Left renal pelvis (tissue), 4 donors: ENCODE measurements at regions not wholly inside any gene's neighbourhood (a gene's known extent, or its start where the extent isn't known, plus 50 kb on each side); places are given as distances from the start of the nearest gene placed in this dataset.

Experiments used
- DNase-seq, 4 donors: peaks; one replicate each; pipeline ENCODE4 v3.0.0-alpha.2; 2013; ENCODE audit warnings: low read depth in 4 of 4, low spot score in 3 of 4

GRCh38 chr1:4396551-4396950, 257.9 kb upstream of the AJAP1 start:
- DNase-seq = peak in 1 of 4 donors; percentile 5

DNA sequence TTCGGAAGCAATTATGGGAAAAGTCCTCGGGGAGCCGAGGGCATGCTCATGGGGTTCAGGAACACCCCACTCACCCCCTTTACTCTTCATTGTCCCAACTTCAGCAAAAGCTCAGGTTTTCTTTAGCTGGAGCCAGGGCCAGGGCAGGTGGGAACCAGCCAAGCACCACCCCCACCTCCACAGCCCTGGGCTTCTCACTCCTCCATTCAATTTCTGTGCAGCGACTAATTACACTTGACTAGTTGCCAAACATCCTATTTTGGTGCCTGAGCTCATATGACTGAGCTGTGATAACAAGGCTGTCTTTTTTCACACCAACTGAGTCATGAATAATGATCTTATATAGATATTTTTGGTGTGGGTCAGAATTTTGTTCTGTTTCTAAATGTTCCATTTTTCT, 257.2 kb upstream of the AJAP1 start:
- DNase-seq = no peak

GRCh38 chr1:4402032-4402431, 252.4 kb upstream of the AJAP1 start:
- no peak for DNase-seq

- no peak for DNase-seq
These were observed 249.4 kb upstream of the AJAP1 start for GRCh38 chr1:4404854-4405590.

- no peak for DNase-seq
These were observed 246.6 kb upstream of the AJAP1 start for GRCh38 chr1:4407851-4408250.

GRCh38 chr1:4408380-4408779, 246.0 kb upstream of the AJAP1 start:
- no peak for DNase-seq

DNA sequence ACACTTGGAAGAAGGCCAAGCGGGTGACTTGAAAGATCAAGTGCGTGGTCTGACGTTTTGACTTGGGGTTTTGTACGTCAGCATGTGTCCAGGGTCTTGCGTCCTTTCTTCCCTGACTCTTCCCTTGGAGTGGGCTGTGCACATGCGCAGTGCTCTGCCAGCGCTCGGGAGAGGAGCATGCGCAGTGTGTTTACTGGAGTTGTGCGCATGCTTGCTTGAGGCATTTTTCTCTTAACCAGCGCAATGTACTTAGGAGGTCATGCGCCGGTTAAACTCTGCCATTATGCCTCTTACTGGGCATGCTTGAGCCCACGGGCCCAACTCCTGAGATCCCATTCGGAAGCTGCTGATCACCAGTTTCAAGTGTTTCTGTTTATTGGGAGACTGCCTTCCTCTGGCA, 242.5 kb upstream of the AJAP1 start:
- DNase-seq = no peak

DNA sequence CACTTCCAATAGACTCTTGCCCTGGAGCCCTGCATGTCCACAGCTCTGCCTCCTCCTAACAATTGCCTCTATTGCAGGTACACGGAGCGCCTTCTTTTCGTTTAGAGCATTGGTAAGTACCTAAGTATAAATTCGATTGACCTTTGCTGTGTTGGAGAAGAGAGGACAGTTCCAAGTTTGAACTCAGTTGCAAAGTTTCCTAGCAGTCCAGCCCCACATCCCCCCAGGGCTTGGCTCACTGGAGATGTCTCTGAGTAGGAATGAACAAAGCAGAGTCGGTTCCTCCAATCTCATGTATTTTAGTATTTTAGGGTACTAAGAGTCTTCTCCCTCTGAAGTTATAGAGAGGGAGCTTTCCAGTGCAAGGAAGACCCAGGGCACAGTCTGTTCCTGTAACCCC, 238.9 kb upstream of the AJAP1 start:
- DNase-seq = no peak

- no peak for DNase-seq
These were observed 238.2 kb upstream of the AJAP1 start for GRCh38 chr1:4416189-4416588.

- no peak for DNase-seq
These were observed 236.4 kb upstream of the AJAP1 start for GRCh38 chr1:4418021-4418420.

DNA sequence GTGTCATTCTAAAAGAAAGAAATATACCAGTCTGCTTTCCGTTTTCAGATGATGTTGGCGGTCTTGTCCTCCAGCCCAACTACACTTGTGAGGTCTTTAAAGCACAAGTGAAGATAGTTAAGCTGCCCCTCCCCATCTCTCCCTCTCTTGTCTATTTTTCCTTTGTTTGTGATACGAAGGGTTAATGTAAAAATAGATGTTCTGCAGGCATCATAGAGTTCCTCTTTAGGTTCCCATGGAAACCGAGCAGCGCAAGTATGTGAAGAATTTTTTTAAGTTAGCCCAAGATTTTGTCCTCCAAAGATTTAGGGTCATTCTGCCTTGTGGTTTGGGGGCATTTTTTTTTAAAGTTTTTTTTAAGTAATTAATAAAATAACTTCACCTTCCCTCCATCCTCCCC, 232.4 kb upstream of the AJAP1 start:
- DNase-seq = peak in 1 of 4 donors; percentile 9

- peak in 2 of 4 donors; percentile 19 to 24 for DNase-seq
These were observed 231.7 kb upstream of the AJAP1 start for GRCh38 chr1:4422504-4423289.

GRCh38 chr1:4424254-4424653, 230.2 kb upstream of the AJAP1 start:
- no peak for DNase-seq

DNA sequence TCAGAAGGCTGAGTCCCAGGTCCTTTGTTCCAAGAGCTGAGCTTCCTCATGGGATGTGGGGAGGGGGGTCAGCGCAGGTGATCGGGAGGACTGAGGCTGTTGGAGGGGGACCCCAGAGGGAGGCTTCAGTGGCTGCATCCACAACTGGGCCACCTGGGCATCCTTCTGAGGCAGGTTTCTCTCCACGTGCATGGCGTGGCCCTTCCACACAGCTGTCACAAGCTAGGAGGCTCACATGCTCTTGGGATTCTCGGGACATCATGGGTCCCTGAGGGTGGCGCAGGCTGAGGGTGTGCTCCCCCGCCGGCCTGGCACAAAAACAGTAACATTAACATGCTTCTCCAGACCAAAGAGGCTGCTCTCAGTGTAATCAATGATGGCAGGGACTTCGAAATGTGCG, 229.6 kb upstream of the AJAP1 start:
- DNase-seq = no peak

GRCh38 chr1:4425892-4426291, 228.5 kb upstream of the AJAP1 start:
- no peak for DNase-seq

- DNase-seq = no peak
These were observed 225.7 kb upstream of the AJAP1 start for GRCh38 chr1:4428711-4429110.

- no peak for DNase-seq
These were observed 223.7 kb upstream of the AJAP1 start for GRCh38 chr1:4430406-4431365.

- DNase-seq = no peak
These were observed 222.9 kb upstream of the AJAP1 start for GRCh38 chr1:4431491-4431890.

DNA sequence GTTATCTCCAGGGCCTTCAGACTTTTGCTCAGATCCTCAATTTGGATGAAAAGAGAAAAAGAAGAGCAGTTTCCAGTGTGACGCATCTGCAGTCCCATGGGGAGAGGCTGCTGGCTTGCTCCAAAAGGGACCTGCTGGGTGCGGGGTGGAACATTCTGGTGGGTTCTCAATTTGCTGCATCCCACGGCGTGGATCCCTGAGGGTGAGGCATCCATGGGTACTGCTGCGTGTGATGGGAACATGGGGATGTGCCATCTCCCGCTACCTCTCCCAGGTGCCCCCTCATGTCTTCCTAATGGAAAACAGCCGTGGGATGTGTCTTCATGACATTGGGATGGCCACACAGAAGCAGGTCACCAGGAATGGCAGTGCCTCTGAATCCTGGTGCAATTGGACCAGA, 221.3 kb upstream of the AJAP1 start:
- no peak for DNase-seq

GRCh38 chr1:4444086-4444485, 210.3 kb upstream of the AJAP1 start:
- DNase-seq = no peak

GRCh38 chr1:4447778-4448420, 206.5 kb upstream of the AJAP1 start:
- DNase-seq = no peak
